RCC 7860 (cell line): ENCODE measurements at regions not wholly inside any gene's neighbourhood (a gene's known extent, or its start where the extent isn't known, plus 50 kb on each side); places are given as distances from the start of the nearest gene placed in this dataset.

Source experiments
- DNase-seq: peaks from one replicate; pipeline ENCODE4 v3.0.0-alpha.2; 2015; ENCODE audit warnings: low spot score
- FAIRE-seq: peaks from 2 replicates; lab custom pipeline; 2012; peaks lifted over from hg19 to GRCh38; lab: Jason Lieb, UNC

DNA sequence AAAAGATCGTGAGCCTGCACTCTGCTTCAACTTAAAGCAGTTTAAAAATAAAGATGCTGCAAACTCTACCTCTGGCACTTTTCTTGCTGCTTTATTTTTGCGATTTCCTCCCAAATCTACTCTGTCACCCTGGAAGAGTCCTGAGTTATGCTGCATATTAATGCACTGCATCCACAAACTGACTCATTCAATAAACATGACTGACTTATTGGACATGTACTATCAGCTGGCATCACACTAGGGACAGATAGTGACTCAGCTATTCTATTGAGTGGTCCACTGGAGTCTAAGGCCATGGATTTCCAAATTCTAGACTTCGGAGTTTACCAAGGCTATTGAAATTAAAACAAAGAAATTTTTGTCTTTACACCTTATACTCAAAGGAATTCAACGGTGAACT is 90.7 kb upstream of the PTPRR start:
- DNase-seq (no peak), FAIRE-seq (no peak)

DNA sequence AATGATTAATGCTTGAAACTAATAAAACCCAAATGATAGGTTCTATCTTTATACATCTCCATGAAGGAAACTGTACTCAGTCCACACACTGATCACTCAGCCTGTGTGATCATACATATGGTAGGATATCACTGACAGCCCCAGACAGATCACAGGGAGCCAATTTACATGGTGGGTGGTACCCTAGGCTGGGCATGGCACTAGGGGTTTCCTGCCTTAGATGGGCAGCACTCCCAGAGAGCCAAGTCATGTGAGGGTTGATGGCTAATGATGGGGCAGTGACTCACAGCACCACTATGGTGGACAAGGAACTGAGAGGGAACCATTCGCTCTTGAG is 89.6 kb upstream of the PTPRR start:
- FAIRE-seq, result no peak

DNA sequence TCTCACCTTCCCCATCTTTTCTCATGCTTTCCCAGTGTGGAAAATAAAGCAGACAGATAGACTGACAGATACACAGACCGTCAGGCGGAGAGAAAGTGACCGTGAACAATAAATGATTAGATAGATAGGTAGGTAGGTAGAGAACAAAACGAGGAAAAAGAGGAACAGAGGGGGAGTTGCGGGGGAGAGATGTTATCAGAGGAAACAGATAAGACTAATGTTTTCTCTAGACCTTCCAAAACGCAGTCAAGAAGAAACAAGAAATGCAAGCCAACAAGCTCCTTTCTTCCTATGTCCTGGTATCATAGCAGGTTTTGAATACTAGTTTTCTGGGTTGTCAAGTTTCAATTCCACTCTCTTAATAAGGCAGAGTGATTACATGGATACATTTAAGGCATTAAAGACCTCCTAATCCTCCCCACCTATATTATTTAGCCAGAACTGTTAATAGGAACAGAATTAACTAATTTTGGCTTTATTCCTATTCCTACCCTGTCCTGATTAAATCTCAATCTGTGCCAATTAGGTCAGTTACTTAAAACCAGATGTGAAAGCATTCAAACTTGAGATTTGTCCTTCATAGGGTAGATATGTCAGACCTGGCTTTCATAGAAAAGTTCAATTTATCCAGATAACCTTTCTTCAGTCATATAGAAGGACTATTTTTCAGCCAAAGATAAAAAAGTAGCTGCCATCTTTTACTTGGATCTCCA is 89.0 kb upstream of the PTPRR start:
- no peak for DNase-seq
- FAIRE-seq, result no peak

More for the DNA sequence above, 89.6 kb upstream of the PTPRR start:
- DNase-seq, result no peak

DNA sequence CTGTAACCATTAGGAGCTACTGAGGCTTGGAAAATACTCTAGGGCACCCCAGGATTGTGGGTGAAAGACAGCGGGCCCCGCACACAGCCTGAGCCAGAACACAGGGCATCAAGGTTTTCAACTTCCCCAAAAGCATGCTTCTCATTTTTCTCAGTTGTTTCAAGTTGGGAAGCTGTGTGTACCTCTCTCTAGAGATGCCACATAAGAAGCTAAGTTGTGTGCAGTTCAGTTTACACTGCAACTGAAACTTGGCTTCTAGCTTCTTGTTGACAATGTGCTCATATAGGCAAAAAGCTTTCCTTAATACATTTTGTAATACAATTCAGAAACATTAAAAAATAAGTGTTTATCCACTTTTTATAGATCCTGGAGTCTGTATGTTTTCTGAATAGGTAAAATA is 88.1 kb upstream of the PTPRR start:
- DNase-seq, result no peak
- no peak for FAIRE-seq

DNA sequence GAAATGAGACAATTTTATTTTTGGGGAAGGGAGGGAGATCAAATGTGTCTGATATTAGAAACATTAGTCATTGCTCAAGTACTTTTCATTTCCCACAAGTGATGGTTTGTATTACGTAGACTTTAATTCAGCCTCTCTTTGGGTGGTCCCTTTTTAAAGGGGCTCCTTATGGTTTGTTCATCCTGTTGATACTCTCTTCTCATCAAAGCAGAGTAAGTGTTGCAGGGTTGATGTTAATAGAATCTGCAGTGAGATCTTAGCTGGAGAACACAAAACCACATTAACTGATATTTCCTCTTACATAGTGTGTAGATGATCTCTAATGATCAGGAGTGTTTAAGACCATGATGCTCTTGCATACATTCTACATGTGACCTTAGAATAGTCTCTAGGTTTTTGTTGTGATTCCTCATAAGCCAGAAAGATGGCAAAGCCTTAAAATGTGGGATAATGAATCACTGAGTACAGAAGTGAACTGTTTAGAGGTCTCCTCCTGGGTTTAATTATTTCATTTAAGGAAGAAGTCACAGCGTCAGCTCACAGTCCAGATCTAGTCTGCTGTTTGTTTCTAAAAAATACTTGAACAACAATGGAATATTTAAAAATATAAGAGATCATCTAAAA is 87.4 kb upstream of the PTPRR start:
- FAIRE-seq (no peak), DNase-seq (no peak)

GRCh38 chr12:71007020-71007419 is 86.5 kb upstream of the PTPRR start:
- DNase-seq (no peak), FAIRE-seq (no peak)

- DNase-seq, result no peak
- FAIRE-seq, result no peak
Observed at GRCh38 chr12:71005166-71005565, 84.6 kb upstream of the PTPRR start.

- no peak for FAIRE-seq
- no peak for DNase-seq
Observed at GRCh38 chr12:71004578-71004977, 84.0 kb upstream of the PTPRR start.

DNA sequence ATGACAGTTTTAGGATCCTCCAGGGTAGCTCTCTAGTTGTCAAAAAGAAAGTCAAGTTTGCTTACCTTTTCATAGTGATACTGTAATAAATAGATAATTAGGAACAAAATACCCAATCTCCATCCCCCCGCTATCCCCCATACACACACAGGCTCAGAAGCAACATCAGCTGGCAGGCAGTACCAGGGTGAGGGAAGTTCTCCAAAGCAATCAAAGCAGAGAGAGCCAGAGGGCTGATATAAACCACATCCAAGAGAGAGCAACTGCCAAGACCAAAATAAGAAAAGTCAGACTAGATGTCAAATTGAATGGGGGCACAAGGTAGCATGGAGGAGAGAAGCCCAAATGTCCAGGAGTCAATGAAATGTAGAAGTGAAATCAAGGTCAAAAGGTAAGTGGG is 80.2 kb upstream of the PTPRR start:
- DNase-seq (no peak), FAIRE-seq (no peak)

DNA sequence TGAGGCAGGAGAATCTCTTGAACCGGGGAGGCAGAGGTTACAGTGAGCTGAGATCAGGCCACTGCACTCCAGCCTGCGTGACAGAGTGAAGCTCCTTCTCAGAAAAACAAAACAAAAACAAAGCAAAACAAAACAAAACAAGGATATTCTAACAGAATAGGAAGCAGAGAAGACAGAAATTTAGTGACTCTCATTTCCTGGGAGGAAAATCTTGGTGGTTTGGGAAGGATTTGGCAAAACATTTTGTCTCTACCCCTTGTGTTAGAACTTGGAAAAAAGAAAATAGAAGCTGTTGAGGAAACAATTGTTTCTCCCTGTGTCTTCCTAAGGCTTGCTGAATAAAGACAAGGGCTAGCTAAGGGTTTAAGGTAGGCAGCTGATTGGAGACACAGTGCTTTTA is 79.7 kb upstream of the PTPRR start:
- DNase-seq, result no peak
- no peak for FAIRE-seq

DNA sequence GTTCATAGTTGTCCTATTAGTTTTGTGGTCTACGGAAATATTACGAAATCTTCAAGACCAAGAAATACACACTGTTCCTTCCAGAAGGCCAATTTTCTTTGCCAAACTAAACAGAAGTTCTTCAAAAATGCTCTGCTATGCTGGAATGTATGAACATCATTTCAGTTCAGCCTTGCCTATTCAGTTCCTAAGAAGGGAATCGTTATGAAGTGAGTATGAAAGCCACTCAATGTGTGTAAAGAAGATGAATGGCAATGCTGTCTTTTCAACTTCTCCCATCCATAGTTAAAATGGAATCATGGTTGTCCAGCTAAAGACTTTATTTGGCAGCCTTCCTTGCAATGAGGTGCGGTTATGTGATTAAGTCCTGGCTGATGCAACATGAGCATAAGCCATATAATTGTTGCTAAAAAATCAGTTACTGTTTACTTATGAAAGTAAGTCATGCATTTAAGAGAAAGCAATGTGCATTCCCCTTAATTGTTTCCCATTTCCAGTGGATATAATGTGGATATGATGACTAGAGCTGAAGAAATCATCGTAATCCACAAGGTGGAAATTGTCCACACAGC is 73.8 kb upstream of the PTPRR start:
- FAIRE-seq (no peak), DNase-seq (no peak)

GRCh38 chr12:70989232-70989631 is 68.7 kb upstream of the PTPRR start:
- FAIRE-seq (no peak), DNase-seq (no peak)

- no peak for FAIRE-seq
- DNase-seq, result no peak
Observed at GRCh38 chr12:70985850-70986249, 65.3 kb upstream of the PTPRR start.

DNA sequence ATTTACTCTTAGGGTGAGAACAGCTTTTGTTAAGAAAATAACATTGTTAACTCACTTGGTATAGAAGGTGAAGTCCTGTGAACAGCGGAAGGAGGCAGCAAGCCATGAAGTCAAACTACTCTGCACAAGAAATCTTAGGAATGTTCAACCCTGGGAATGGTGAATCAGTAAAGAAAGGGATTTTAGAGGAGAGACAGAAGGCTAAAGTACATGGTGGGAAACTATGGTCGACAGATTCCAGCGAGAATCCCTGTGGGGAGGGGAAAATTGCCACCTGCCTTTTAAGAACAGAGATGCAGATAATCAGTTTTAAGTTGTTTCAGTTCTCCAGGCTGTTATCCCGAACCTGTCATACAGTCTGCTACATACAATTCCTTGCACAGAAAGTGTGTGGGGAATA is 63.2 kb upstream of the PTPRR start:
- DNase-seq (no peak), FAIRE-seq (no peak)

DNA sequence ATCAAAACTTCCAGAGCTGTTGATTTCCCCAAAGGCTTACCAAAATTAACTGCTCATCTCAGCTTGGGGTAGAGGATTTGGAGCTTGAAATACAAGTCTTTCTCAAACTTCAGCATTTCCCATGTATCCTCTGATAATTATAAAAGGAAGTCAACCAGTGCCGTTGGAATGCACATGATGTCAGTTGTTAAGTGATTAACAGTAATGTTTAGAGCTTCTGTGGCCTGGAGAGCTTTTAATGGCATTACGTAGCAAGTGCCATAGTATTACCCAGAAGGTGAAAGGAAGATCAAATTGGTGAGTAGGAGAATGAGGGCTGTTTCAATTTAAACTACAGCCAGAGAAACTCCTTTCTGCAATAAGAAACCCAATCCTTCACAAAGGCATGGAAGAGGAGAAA is 62.5 kb upstream of the PTPRR start:
- DNase-seq, result no peak

DNA sequence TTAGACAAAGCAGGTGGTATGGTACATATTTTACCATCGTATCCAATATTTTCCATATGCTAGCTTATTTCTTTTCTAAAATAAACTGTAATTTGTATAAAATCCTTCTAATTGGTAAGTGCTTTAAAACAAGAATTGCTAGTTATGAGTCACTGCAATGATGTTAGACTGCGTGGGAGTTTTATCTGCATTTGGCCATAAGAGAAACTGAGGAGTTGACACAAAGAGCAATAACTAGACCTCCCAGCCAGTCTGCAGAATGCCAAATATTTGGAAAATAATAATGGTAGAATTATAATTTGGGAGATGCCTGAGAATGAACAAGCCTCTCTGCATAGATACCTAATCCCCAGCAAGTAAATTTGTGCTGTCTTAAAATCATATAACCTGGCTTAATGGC is 61.7 kb upstream of the PTPRR start:
- DNase-seq, result no peak
- no peak for FAIRE-seq

More for the DNA sequence above, 62.5 kb upstream of the PTPRR start:
- no peak for FAIRE-seq

- DNase-seq (no peak), FAIRE-seq (no peak)
Observed at GRCh38 chr12:70971001-70971794, 50.7 kb upstream of the PTPRR start.
